UCSD-AML1 (cell line): ENCODE measurements at regions not wholly inside any gene's neighbourhood (a gene's known extent, or its start where the extent isn't known, plus 50 kb on each side); places are given as distances from the start of the nearest gene placed in this dataset.
A peak's percentile ranks its signal among the peaks of the same experiment; 100 is the strongest.

Experiments
- DNase-seq: peaks from one replicate; lab custom pipeline; 2025; ENCODE audit not compliant: unreplicated experiment; lab: John Stamatoyannopoulos, UW

- no peak for DNase-seq
Observed at GRCh38 chr3:30352410-30353318, 253.7 kb upstream of the TGFBR2 start.

- DNase-seq: peak; percentile 16
Observed at GRCh38 chr3:30353711-30354467, 252.5 kb upstream of the TGFBR2 start.

GRCh38 chr3:30354513-30354912 lies 251.9 kb upstream of the TGFBR2 start:
- DNase-seq: no peak

- DNase-seq: no peak
Observed at GRCh38 chr3:30354972-30355371, 251.4 kb upstream of the TGFBR2 start.

GRCh38 chr3:30355622-30356021 lies 250.8 kb upstream of the TGFBR2 start:
- no peak for DNase-seq

- DNase-seq: no peak
Observed at GRCh38 chr3:30356866-30357753, 249.3 kb upstream of the TGFBR2 start.

- DNase-seq: no peak
Observed at GRCh38 chr3:30357897-30358296, 248.5 kb upstream of the TGFBR2 start.

- no peak for DNase-seq
Observed at GRCh38 chr3:30358871-30359270, 247.5 kb upstream of the TGFBR2 start.

GRCh38 chr3:30368978-30369377 lies 237.4 kb upstream of the TGFBR2 start:
- DNase-seq: no peak

- no peak for DNase-seq
Observed at GRCh38 chr3:30370681-30371271, 235.6 kb upstream of the TGFBR2 start.

- DNase-seq: no peak
Observed at GRCh38 chr3:30372837-30373236, 233.6 kb upstream of the TGFBR2 start.

- DNase-seq: no peak
Observed at GRCh38 chr3:30384546-30385072, 221.8 kb upstream of the TGFBR2 start.

GRCh38 chr3:30393079-30393478 lies 213.3 kb upstream of the TGFBR2 start:
- DNase-seq: no peak

- DNase-seq: no peak
Observed at GRCh38 chr3:30397030-30397429, 209.4 kb upstream of the TGFBR2 start.

GRCh38 chr3:30399394-30400181 lies 206.8 kb upstream of the TGFBR2 start:
- DNase-seq: no peak

- DNase-seq: no peak
Observed at GRCh38 chr3:30400926-30401325, 205.5 kb upstream of the TGFBR2 start.

- DNase-seq: no peak
Observed at GRCh38 chr3:30401971-30402370, 204.4 kb upstream of the TGFBR2 start.

- no peak for DNase-seq
Observed at GRCh38 chr3:30407651-30408050, 198.8 kb upstream of the TGFBR2 start.

GRCh38 chr3:30408105-30408557 lies 198.3 kb upstream of the TGFBR2 start:
- no peak for DNase-seq

GRCh38 chr3:30418443-30418842 lies 188.0 kb upstream of the TGFBR2 start:
- no peak for DNase-seq
